Peyer's patch (tissue), 4 donors: ENCODE measurements at regions not wholly inside any gene's neighbourhood (a gene's known extent, or its start where the extent isn't known, plus 50 kb on each side); places are given as distances from the start of the nearest gene placed in this dataset.

ENCODE experiments used
- POLR2A ChIP-seq, 2 donors: fragments of 450-650 bp; IDR thresholded peaks; one replicate each; pipeline ENCODE4 v1.5.1; 2017; ENCODE audit warnings: antibody characterized with exemption in 2 of 2, mild to moderate bottlenecking in 2 of 2, moderate library complexity in 2 of 2
- TF ChIP-seq, protein P1 (sequence below), 6 experiments: fragments of 450-650 bp in 4 of 6; fragments of 200-600 bp in 2 of 6; sonication (generic) in 1 of 6; IDR thresholded peaks; one replicate each; pipeline ENCODE4 v1.5.1; 2017 to 2019; ENCODE audit warnings: antibody characterized with exemption in 6 of 6, mild to moderate bottlenecking in 3 of 6, moderate library complexity in 1 of 6

DNA sequence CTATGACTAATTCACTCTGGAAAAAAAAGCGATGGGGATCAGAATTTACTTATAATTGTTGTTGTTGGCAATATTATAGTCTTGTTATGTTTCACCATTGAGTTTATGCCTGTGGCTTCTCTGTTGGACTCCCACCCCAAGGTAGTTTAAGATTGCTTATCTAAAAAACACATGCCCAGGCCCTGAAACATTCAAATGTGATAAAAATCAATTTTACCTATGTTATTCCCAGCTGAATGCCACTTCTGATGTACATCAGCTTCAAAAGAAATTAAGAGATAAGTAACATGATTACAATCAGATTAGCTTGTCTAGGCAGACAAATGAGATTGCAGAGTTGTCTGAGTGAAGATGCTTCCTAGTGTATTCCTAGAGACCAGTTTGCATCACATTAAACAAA lies 484.7 kb downstream of the PCDH7 start:
- TF ChIP-seq, protein P1, sequence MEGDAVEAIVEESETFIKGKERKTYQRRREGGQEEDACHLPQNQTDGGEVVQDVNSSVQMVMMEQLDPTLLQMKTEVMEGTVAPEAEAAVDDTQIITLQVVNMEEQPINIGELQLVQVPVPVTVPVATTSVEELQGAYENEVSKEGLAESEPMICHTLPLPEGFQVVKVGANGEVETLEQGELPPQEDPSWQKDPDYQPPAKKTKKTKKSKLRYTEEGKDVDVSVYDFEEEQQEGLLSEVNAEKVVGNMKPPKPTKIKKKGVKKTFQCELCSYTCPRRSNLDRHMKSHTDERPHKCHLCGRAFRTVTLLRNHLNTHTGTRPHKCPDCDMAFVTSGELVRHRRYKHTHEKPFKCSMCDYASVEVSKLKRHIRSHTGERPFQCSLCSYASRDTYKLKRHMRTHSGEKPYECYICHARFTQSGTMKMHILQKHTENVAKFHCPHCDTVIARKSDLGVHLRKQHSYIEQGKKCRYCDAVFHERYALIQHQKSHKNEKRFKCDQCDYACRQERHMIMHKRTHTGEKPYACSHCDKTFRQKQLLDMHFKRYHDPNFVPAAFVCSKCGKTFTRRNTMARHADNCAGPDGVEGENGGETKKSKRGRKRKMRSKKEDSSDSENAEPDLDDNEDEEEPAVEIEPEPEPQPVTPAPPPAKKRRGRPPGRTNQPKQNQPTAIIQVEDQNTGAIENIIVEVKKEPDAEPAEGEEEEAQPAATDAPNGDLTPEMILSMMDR (IDR thresholded peaks at IDR 0.05) = no peak
- no peak for TF ChIP-seq POLR2A (IDR thresholded peaks at IDR 0.05)
